IPS-20b (cell line): ENCODE measurements at regions not wholly inside any gene's neighbourhood (a gene's known extent, or its start where the extent isn't known, plus 50 kb on each side); places are given as distances from the start of the nearest gene placed in this dataset.

Experiments used
- H3K27ac ChIP-seq: one replicate; pipeline ENCODE4 v1.5.1; 2013; ENCODE audit warnings: low read length
- H3K27me3 ChIP-seq: 2 replicates; pipeline ENCODE4 v1.6.1; 2013; ENCODE audit warnings: mild to moderate bottlenecking, low read length, inconsistent platforms; ENCODE audit not compliant: insufficient read depth
- H3K36me3 ChIP-seq: 2 replicates; pipeline ENCODE4 v1.6.1; 2013; ENCODE audit warnings: low read depth, mild to moderate bottlenecking, inconsistent platforms, low read length, moderate library complexity; ENCODE audit not compliant: insufficient read depth
- H3K4me1 ChIP-seq: 2 replicates; pipeline ENCODE4 v1.6.1; 2013; ENCODE audit warnings: mild to moderate bottlenecking, control low read depth, inconsistent platforms, low read length, moderate library complexity; ENCODE audit not compliant: insufficient read depth
- H3K4me3 ChIP-seq: 2 replicates; pipeline ENCODE4 v1.5.1; 2013; ENCODE audit warnings: mild to moderate bottlenecking, low read length, inconsistent platforms
- H3K9ac ChIP-seq: 2 replicates; pipeline ENCODE4 v1.6.1; 2013; ENCODE audit warnings: low read depth, mild to moderate bottlenecking, inconsistent platforms, low read length, moderate library complexity
- H3K9me3 ChIP-seq: 2 replicates; pipeline ENCODE4 v1.6.1; 2013; ENCODE audit warnings: mild to moderate bottlenecking, low read depth, low read length, inconsistent platforms; ENCODE audit not compliant: insufficient read depth

DNA sequence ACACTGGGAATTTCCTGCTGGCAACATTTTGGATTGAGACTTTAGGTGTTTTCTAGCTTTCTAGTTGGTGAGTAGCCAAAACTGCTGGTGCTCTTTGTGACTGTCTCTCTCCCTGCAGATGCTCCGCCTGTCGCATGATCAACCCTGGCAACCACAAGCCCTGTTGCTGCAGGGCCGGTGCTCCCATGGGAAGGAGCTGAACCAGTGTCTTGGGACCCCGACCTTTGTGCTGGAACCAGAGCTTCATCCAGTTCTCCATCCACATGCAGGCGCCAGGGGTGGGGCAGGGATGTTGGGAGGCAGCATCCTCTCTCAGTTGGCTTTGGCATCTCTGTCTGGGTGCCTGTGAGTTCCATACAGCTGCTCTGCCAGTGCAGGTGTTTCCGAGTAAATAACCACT lies 306.2 kb upstream of the MKI67 start:
- no peak overlapping the region for H3K4me3 ChIP-seq
- no peaks in the 10 kb centered on the region; the same call in 1 of the 2 replicates for H3K4me1 ChIP-seq
- no peaks in the 10 kb centered on the region for H3K27me3 ChIP-seq

DNA sequence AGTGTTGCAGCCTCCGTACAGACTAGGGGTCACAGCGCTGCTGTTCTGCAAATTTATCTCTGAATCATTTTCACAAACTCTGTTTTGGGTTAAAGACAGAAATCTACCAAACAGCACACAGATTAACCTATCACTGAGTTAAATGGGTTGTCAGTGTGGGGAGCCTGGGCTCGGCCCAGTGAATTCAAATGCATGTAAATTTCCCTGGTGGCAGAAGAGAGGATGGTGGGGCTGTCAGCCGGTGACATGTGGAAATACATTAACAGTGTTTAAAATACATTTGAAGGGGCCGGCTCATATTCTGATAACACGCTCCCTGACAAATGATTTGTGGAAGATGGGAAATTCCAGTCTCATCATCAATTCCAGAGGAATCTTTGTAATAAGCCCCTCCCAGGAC lies 309.6 kb upstream of the MKI67 start:
- Histone ChIP-seq H3K27ac (no peak overlapping the region), H3K4me1 (peaks cover 12% of the 10 kb centered on the region; the same call in 1 of the 2 replicates), H3K36me3 (no peaks in the 10 kb centered on the region), H3K9ac (no peak overlapping the region), H3K4me3 (no peak overlapping the region), H3K27me3 (no peaks in the 10 kb centered on the region), H3K9me3 (no peaks in the 10 kb centered on the region)

More for the DNA sequence above, 306.2 kb upstream of the MKI67 start:
- Histone ChIP-seq H3K9ac (no peak overlapping the region), H3K36me3 (no peaks in the 10 kb centered on the region), H3K27ac (no peak overlapping the region), H3K9me3 (no peaks in the 10 kb centered on the region)

DNA sequence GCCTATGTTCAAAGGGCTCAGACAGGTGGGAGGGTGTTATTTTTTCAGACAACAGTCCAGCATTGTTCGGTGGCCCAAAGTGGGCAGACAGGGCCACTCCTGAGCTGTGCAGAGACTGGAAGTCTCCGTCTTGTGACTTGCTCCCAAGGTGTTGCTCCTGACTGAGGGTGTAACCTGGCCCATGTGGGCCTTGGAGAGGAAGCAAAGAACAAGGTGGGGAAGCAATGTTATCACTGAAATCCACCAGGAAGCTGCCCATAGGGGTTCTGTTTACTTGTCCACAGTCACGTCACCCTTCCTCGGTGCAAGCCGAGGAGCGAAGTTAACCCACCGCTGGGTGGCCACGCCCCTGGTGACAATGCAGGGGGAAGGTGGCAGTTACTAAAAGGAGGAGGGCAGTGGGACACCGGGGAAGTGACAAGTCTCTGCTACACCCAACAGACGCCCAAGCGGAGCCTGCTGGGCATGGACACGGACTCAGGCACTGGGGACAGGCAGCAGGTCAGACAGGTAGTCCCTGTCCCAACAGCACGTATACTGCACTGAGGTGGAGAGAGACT lies 311.6 kb upstream of the MKI67 start:
- Histone ChIP-seq H3K9me3 (no peaks in the 10 kb centered on the region), H3K4me1 (peaks cover 12% of the 10 kb centered on the region; the same call in 1 of the 2 replicates), H3K9ac (no peak overlapping the region), H3K27ac (no peak overlapping the region), H3K27me3 (no peaks in the 10 kb centered on the region), H3K4me3 (no peak overlapping the region), H3K36me3 (no peaks in the 10 kb centered on the region)

GRCh38 chr10:128438417-128439063 lies 312.3 kb upstream of the MKI67 start:
- peaks cover 12% of the 10 kb centered on the region; the same call in 1 of the 2 replicates for H3K4me1 ChIP-seq
- H3K27ac ChIP-seq = no peak overlapping the region
- H3K36me3 ChIP-seq = no peaks in the 10 kb centered on the region
- no peaks in the 10 kb centered on the region for H3K9me3 ChIP-seq
- H3K4me3 ChIP-seq = no peak overlapping the region
- H3K9ac ChIP-seq = no peak overlapping the region
- H3K27me3 ChIP-seq = no peaks in the 10 kb centered on the region

- H3K9ac ChIP-seq = no peak overlapping the region
- no peaks in the 10 kb centered on the region for H3K9me3 ChIP-seq
- H3K4me1 ChIP-seq = peaks cover 12% of the 10 kb centered on the region; the same call in 1 of the 2 replicates
- no peaks in the 10 kb centered on the region for H3K36me3 ChIP-seq
- 0 out of 2 replicates have a peak overlapping the region, but pooled peaks have one; percentile 5 for H3K4me3 ChIP-seq
- no peak overlapping the region for H3K27ac ChIP-seq
- no peaks in the 10 kb centered on the region for H3K27me3 ChIP-seq
Observed at GRCh38 chr10:128440513-128441160, 314.4 kb upstream of the MKI67 start.

GRCh38 chr10:128443925-128444518 lies 317.8 kb upstream of the MKI67 start:
- Histone ChIP-seq H3K27me3 (no peaks in the 10 kb centered on the region), H3K4me1 (peaks cover 12% of the 10 kb centered on the region; the same call in 1 of the 2 replicates), H3K27ac (no peak overlapping the region), H3K4me3 (no peak overlapping the region), H3K36me3 (no peaks in the 10 kb centered on the region), H3K9ac (no peak overlapping the region), H3K9me3 (no peaks in the 10 kb centered on the region)

GRCh38 chr10:128448796-128449195 lies 322.6 kb upstream of the MKI67 start:
- H3K4me3 ChIP-seq = no peak overlapping the region
- no peaks in the 10 kb centered on the region for H3K4me1 ChIP-seq
- no peaks in the 10 kb centered on the region for H3K9me3 ChIP-seq
- H3K36me3 ChIP-seq = no peaks in the 10 kb centered on the region
- no peaks in the 10 kb centered on the region for H3K27me3 ChIP-seq
- H3K9ac ChIP-seq = no peak overlapping the region
- H3K27ac ChIP-seq = no peak overlapping the region

- Histone ChIP-seq H3K9me3 (no peaks in the 10 kb centered on the region), H3K36me3 (no peaks in the 10 kb centered on the region), H3K4me1 (no peaks in the 10 kb centered on the region), H3K4me3 (no peak overlapping the region), H3K27me3 (no peaks in the 10 kb centered on the region), H3K9ac (no peak overlapping the region), H3K27ac (no peak overlapping the region)
Observed at GRCh38 chr10:128451879-128452278, 325.7 kb upstream of the MKI67 start.

- no peak overlapping the region for H3K27ac ChIP-seq
- H3K27me3 ChIP-seq = no peaks in the 10 kb centered on the region
- no peak overlapping the region for H3K9ac ChIP-seq
- H3K4me3 ChIP-seq = no peak overlapping the region
- H3K36me3 ChIP-seq = no peaks in the 10 kb centered on the region
- no peaks in the 10 kb centered on the region for H3K9me3 ChIP-seq
- H3K4me1 ChIP-seq = no peaks in the 10 kb centered on the region
Observed at GRCh38 chr10:128456271-128456670, 330.0 kb upstream of the MKI67 start.

- H3K9ac ChIP-seq = no peak overlapping the region
- H3K4me3 ChIP-seq = no peak overlapping the region
- no peaks in the 10 kb centered on the region for H3K9me3 ChIP-seq
- no peaks in the 10 kb centered on the region for H3K4me1 ChIP-seq
- no peaks in the 10 kb centered on the region for H3K27me3 ChIP-seq
- no peak overlapping the region for H3K27ac ChIP-seq
- no peaks in the 10 kb centered on the region for H3K36me3 ChIP-seq
Observed at GRCh38 chr10:128457136-128457535, 330.9 kb upstream of the MKI67 start.

DNA sequence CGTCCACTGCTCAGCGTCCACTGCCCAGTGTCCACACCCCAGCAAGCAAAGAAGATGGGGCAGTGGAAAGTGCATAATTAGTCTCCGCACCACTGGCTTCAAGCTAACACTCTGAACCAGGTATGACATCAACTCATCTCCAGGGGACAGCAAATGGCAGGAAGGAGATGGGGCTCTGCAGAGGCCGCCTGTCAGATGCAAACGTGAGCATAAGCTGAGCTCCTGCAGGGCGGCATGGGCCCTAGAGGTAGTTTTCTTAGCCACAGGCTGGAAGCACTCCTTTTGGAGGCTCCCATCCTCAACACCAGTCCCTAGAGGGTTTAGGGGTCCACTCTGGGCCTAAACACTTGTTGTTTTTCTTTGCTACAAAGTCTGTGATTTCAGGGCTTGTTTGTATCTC lies 335.8 kb upstream of the MKI67 start:
- H3K4me3 ChIP-seq = no peak overlapping the region
- peaks cover 3% of the 10 kb centered on the region; the same call in 1 of the 2 replicates for H3K9me3 ChIP-seq
- H3K9ac ChIP-seq = no peak overlapping the region
- H3K36me3 ChIP-seq = no peaks in the 10 kb centered on the region
- no peaks in the 10 kb centered on the region for H3K4me1 ChIP-seq
- H3K27ac ChIP-seq = no peak overlapping the region
- no peaks in the 10 kb centered on the region for H3K27me3 ChIP-seq
